ENCODE measurements at regions not wholly inside any gene's neighbourhood (a gene's known extent, or its start where the extent isn't known, plus 50 kb on each side); places are given as distances from the start of the nearest gene placed in this dataset.
"Not testable (repeated sequence)": the region's sequence is repeated elsewhere in the genome, so short reads cannot be mapped to it uniquely, and the experiment has no call there.

GRCh38 chr6:167709776-167710336 is 116.9 kb upstream of the AFDN start:
- TF ChIP-seq EZH2 (IDR thresholded peaks at IDR 0.05; ENCODE audit: low read depth, unreplicated experiment); CTCF (conservative IDR thresholded peaks at IDR 0.05; ENCODE audit: low read depth in 2 of 2); NANOG (IDR thresholded peaks at IDR 0.05; ENCODE audit: borderline replicate concordance); REST (IDR thresholded peaks at IDR 0.05; ENCODE audit: unreplicated experiment); EZH2phosphoT487 (IDR thresholded peaks at IDR 0.05; ENCODE audit: unreplicated experiment): not testable (repeated sequence)
